ENCODE measurements at regions not wholly inside any gene's neighbourhood (a gene's known extent, or its start where the extent isn't known, plus 50 kb on each side); places are given as distances from the start of the nearest gene placed in this dataset.
A peak's percentile ranks its signal among the peaks of the same experiment; 100 is the strongest.

- Mint-ChIP-seq H3K27ac (no peak overlapping the region), H3K27me3 (ENCODE audit: low read depth) (no peaks in the 10 kb centered on the region), H3K4me1 (no peaks in the 10 kb centered on the region), H3K9me3 (peaks cover 3% of the 10 kb centered on the region), H3K4me3 (no peak overlapping the region), H3K36me3 (ENCODE audit: low read depth) (no peaks in the 10 kb centered on the region)
- TF ChIP-seq, protein P1, sequence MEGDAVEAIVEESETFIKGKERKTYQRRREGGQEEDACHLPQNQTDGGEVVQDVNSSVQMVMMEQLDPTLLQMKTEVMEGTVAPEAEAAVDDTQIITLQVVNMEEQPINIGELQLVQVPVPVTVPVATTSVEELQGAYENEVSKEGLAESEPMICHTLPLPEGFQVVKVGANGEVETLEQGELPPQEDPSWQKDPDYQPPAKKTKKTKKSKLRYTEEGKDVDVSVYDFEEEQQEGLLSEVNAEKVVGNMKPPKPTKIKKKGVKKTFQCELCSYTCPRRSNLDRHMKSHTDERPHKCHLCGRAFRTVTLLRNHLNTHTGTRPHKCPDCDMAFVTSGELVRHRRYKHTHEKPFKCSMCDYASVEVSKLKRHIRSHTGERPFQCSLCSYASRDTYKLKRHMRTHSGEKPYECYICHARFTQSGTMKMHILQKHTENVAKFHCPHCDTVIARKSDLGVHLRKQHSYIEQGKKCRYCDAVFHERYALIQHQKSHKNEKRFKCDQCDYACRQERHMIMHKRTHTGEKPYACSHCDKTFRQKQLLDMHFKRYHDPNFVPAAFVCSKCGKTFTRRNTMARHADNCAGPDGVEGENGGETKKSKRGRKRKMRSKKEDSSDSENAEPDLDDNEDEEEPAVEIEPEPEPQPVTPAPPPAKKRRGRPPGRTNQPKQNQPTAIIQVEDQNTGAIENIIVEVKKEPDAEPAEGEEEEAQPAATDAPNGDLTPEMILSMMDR (IDR thresholded peaks at IDR 0.05; ENCODE audit: unreplicated experiment in 3 of 3), result no peak
Observed at GRCh38 chr11:39675171-39675570, 1784.3 kb downstream of the LRRC4C start.

- Mint-ChIP-seq H3K27ac (no peak overlapping the region), H3K9me3 (no peaks in the 10 kb centered on the region), H3K4me3 (no peak overlapping the region), H3K4me1 (no peaks in the 10 kb centered on the region), H3K36me3 (ENCODE audit: low read depth) (no peaks in the 10 kb centered on the region), H3K27me3 (ENCODE audit: low read depth) (no peaks in the 10 kb centered on the region)
- TF ChIP-seq, protein P1 (IDR thresholded peaks at IDR 0.05; ENCODE audit: unreplicated experiment in 3 of 3), result no peak
Observed at GRCh38 chr11:39674761-39675160, 1784.7 kb downstream of the LRRC4C start.

GRCh38 chr11:39674024-39674423 lies 1785.4 kb downstream of the LRRC4C start:
- no peak overlapping the region for H3K27ac Mint-ChIP-seq

GRCh38 chr11:39668640-39669039 lies 1790.8 kb downstream of the LRRC4C start:
- Mint-ChIP-seq H3K4me1 (no peaks in the 10 kb centered on the region), H3K9me3 (peaks cover 6% of the 10 kb centered on the region), H3K27me3 (ENCODE audit: low read depth) (peaks cover 6% of the 10 kb centered on the region), H3K36me3 (ENCODE audit: low read depth) (no peaks in the 10 kb centered on the region), H3K4me3 (no peak overlapping the region), H3K27ac (no peak overlapping the region)
- TF ChIP-seq, protein P1 (IDR thresholded peaks at IDR 0.05; ENCODE audit: unreplicated experiment in 3 of 3), result no peak

More at GRCh38 chr11:39674024-39674423, 1785.4 kb downstream of the LRRC4C start:
- H3K9me3 Mint-ChIP-seq, result no peaks in the 10 kb centered on the region
- no peaks in the 10 kb centered on the region for H3K36me3 Mint-ChIP-seq (ENCODE audit: low read depth)
- no peak overlapping the region for H3K4me3 Mint-ChIP-seq
- no peaks in the 10 kb centered on the region for H3K27me3 Mint-ChIP-seq (ENCODE audit: low read depth)
- TF ChIP-seq, protein P1 (IDR thresholded peaks at IDR 0.05; ENCODE audit: unreplicated experiment in 3 of 3), result no peak
- no peaks in the 10 kb centered on the region for H3K4me1 Mint-ChIP-seq

- H3K27me3 Mint-ChIP-seq (ENCODE audit: low read depth), result peaks cover 6% of the 10 kb centered on the region
- TF ChIP-seq, protein P1 (IDR thresholded peaks at IDR 0.05; ENCODE audit: unreplicated experiment in 3 of 3), result no peak
- no peak overlapping the region for H3K27ac Mint-ChIP-seq
- H3K36me3 Mint-ChIP-seq (ENCODE audit: low read depth), result no peaks in the 10 kb centered on the region
- peaks cover 11% of the 10 kb centered on the region for H3K9me3 Mint-ChIP-seq
- H3K4me3 Mint-ChIP-seq, result no peak overlapping the region
- H3K4me1 Mint-ChIP-seq, result no peaks in the 10 kb centered on the region
Observed at GRCh38 chr11:39664023-39664422, 1795.4 kb downstream of the LRRC4C start.

- no peaks in the 10 kb centered on the region for H3K27me3 Mint-ChIP-seq (ENCODE audit: low read depth)
- peak overlapping the region in 1 of 3 experiments; percentile 15 for H3K27ac Mint-ChIP-seq
- TF ChIP-seq, protein P1 (IDR thresholded peaks at IDR 0.05; ENCODE audit: unreplicated experiment in 3 of 3), result no peak
- no peaks in the 10 kb centered on the region for H3K4me1 Mint-ChIP-seq
- H3K4me3 Mint-ChIP-seq, result no peak overlapping the region
- H3K36me3 Mint-ChIP-seq (ENCODE audit: low read depth), result no peaks in the 10 kb centered on the region
- peaks cover 11% of the 10 kb centered on the region for H3K9me3 Mint-ChIP-seq
Observed at GRCh38 chr11:39661890-39662289, 1797.6 kb downstream of the LRRC4C start.
